ENCODE measurements at regions not wholly inside any gene's neighbourhood (a gene's known extent, or its start where the extent isn't known, plus 50 kb on each side); places are given as distances from the start of the nearest gene placed in this dataset.

- no peak for TF ChIP-seq CTCF (conservative IDR thresholded peaks at IDR 0.05; ENCODE audit: low read depth in 2 of 2)
- no peak for TF ChIP-seq ZNF462 (CRISPR knock-in tag; IDR thresholded peaks at IDR 0.05)
- no peak for TF ChIP-seq POLR2AphosphoS5 (IDR thresholded peaks at IDR 0.05; ENCODE audit: low read depth)
- no peak for TF ChIP-seq EZH2phosphoT487 (IDR thresholded peaks at IDR 0.05; ENCODE audit: unreplicated experiment)
- TF ChIP-seq NANOG (IDR thresholded peaks at IDR 0.05; ENCODE audit: borderline replicate concordance): no peak
- TF ChIP-seq REST (IDR thresholded peaks at IDR 0.05; ENCODE audit: unreplicated experiment): no peak
- no peak for TF ChIP-seq EZH2 (IDR thresholded peaks at IDR 0.05; ENCODE audit: low read depth, unreplicated experiment)
- no peak for TF ChIP-seq ETS1 (IDR thresholded peaks at IDR 0.05)
- no peak for TF ChIP-seq JUNB (IDR thresholded peaks at IDR 0.05; ENCODE audit: unreplicated experiment)
- no peak for TF ChIP-seq STAT1 (IDR thresholded peaks at IDR 0.05; ENCODE audit: unreplicated experiment)
- TF ChIP-seq CREB1 (CRISPR knock-in tag; IDR thresholded peaks at IDR 0.05; ENCODE audit: low read depth): no peak
These were observed 175.9 kb upstream of the SALL1 start for GRCh38 chr16:51327001-51327400.
